ENCODE measurements at regions not wholly inside any gene's neighbourhood (a gene's known extent, or its start where the extent isn't known, plus 50 kb on each side); places are given as distances from the start of the nearest gene placed in this dataset.
A peak's percentile ranks its signal among the peaks of the same experiment; 100 is the strongest.
"Not testable (repeated sequence)": the region's sequence is repeated elsewhere in the genome, so short reads cannot be mapped to it uniquely, and the experiment has no call there.

DNA sequence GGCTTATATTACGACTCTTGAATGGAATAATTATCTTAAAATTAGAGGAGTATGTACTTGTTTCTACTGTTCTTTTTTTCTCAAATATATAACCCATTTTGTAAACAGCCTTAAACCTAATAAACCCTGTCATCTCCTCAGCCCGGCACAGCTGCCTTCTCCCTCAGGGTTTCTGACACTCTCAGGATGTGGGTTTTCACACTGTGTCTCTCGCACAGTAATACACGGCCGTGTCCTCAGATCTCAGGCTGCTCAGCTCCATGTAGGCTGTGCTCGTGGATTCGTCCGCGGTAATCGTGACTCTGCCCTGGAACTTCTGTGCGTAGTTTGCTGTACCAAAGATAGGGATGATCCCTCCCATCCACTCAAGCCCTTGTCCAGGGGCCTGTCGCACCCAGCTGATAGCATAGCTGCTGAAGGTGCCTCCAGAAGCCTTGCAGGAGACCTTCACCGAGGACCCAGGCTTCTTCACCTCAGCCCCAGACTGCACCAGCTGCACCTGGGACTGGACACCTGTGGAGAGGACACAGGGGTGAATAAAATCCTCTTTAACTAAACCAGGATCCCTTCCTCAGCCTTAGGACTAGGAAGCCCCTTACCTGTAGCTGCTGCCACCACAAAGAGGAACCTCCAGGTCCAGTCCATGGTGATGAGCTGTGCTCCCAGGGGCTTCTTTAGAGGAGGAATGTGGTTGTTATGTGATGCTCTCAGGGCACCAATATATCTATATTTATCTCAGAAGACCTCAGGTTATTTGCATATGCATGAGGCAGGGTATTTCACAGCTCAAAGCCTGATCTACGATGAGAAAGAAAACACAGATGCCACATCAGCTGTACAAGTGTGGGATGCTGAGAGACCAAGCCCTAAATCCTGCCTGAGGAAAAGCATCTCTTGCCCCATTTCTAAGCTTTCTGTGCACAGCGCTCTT lies 1235.8 kb downstream of the TMEM121 start:
- H3K4me1 ChIP-seq; DNase-seq (ENCODE audit: extremely low spot score in 2 of 2); H3K36me3 ChIP-seq; H3K27me3 ChIP-seq; H3K9me3 ChIP-seq; H3K4me3 ChIP-seq; H3K27ac ChIP-seq; intact Hi-C loops (cut with DNase I): not testable (repeated sequence)

DNA sequence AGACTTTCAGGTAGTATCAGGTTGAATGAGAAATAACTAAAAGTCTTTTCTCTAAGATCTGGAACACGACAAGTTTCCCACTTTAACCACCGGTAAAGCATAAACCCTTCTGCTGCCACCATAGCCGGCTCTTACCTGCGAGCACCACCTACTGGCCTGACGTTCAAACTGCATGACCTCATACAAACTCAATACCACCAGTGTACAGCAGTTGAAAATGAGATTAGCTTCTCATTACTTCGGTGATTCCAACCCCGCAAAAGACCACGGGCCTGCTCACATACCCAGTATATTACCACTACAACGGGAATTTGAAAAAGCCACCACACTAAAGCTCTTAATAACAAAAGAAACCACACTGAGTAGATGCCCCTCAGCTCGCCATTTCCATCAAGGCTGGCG lies 1238.6 kb downstream of the TMEM121 start:
- H3K4me3 ChIP-seq; H3K27ac ChIP-seq; H3K36me3 ChIP-seq; H3K9me3 ChIP-seq; H3K4me1 ChIP-seq; intact Hi-C loops (cut with DNase I); H3K27me3 ChIP-seq; DNase-seq (ENCODE audit: extremely low spot score in 2 of 2): not testable (repeated sequence)
- TF ChIP-seq, protein P1, sequence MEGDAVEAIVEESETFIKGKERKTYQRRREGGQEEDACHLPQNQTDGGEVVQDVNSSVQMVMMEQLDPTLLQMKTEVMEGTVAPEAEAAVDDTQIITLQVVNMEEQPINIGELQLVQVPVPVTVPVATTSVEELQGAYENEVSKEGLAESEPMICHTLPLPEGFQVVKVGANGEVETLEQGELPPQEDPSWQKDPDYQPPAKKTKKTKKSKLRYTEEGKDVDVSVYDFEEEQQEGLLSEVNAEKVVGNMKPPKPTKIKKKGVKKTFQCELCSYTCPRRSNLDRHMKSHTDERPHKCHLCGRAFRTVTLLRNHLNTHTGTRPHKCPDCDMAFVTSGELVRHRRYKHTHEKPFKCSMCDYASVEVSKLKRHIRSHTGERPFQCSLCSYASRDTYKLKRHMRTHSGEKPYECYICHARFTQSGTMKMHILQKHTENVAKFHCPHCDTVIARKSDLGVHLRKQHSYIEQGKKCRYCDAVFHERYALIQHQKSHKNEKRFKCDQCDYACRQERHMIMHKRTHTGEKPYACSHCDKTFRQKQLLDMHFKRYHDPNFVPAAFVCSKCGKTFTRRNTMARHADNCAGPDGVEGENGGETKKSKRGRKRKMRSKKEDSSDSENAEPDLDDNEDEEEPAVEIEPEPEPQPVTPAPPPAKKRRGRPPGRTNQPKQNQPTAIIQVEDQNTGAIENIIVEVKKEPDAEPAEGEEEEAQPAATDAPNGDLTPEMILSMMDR (IDR thresholded peaks at IDR 0.05): peak in 1 of 3 experiments; percentile 18

DNA sequence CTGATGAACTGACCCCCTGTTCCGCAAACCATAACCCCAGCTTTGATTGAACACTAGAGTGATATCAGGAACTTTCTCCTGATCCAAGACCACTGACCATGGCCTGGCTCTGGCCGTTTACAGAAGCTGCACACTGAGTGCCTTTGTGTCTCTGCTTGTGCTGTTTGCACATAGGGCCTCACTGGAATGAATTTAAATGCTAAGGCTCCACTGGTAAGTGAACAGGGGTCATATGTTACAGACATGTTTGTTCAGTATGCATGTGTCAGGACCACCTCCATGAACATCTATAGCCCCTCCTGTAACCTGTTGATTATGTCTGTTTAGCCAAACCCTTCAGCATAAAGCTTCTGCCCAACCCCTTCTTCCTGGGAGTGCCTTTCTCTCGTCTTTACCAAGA lies 1239.8 kb downstream of the TMEM121 start:
- no peak for TF ChIP-seq POLR2AphosphoS5 (IDR thresholded peaks at IDR 0.05; ENCODE audit: insufficient read depth in 1 of 2, low read depth in 1 of 2)
- TF ChIP-seq, protein P1 (IDR thresholded peaks at IDR 0.05): no peak
- no peak for TF ChIP-seq POLR2A (IDR thresholded peaks at IDR 0.05)
- H3K4me3 ChIP-seq: no peak overlapping the region
- H3K27ac ChIP-seq: no peak overlapping the region
- H3K27me3 ChIP-seq: no peaks in the 10 kb centered on the region
- intact Hi-C loops (cut with DNase I): no loop called here
- no peak for DNase-seq (ENCODE audit: extremely low spot score in 2 of 2)
- no peaks in the 10 kb centered on the region for H3K36me3 ChIP-seq
- H3K9me3 ChIP-seq: no peaks in the 10 kb centered on the region
- H3K4me1 ChIP-seq: no peaks in the 10 kb centered on the region

DNA sequence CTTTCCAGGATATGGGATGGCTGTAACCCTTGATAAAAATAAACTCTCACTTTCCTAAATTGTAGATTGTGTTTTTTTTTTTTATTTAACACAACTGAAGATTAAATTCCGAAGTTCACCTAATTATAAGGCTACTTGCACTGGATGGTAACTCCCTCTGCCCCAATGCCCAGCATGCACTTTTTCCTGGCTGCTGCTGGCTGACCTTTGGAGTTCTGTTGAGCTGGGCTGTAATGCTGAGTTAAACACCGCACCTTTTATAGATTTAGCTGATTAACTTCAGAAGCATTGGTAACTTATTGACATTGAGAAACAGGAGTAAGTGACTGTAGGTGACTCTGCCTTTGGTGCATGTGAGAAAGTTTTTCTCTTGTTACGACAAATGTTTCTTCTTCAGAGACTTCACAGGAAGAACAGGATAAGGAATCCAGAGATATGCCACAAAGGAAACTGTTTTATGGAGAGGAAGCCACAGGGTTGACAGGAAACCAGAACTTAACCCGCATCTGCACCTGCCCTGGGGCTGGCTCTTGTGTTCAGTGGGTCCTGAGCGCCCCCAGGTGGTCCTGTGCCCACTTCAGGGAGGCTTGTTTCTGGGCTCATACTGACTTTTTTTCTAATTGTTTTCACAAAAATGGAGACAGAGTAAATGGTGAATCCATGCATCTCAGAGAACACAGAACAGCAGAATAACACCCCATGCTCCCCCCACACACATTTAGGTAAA lies 1240.3 kb downstream of the TMEM121 start:
- H3K9me3 ChIP-seq; DNase-seq (ENCODE audit: extremely low spot score in 2 of 2); H3K4me1 ChIP-seq; H3K36me3 ChIP-seq; H3K27ac ChIP-seq; H3K4me3 ChIP-seq; H3K27me3 ChIP-seq; intact Hi-C loops (cut with DNase I): not testable (repeated sequence)

DNA sequence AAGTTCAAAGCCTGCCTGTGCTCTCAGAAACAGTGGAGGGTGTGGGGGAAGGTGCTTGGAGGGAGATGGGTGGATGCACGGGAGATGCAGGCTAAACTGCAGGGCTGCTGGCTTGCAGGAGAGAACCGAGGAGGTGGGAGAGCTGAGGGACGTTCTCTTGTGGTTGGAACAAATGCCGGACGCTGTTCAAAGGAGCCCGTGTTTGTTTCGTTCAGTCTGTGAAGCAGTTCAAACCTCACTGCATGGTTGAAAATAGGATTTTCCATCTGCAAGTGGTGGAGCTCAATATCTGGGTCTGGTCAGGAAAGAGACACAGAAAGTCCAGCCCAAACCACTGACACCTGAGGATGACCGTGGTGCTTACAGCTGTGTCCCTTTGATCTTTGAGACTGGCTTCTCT lies 1241.8 kb downstream of the TMEM121 start:
- H3K27me3 ChIP-seq; H3K27ac ChIP-seq; H3K4me1 ChIP-seq; intact Hi-C loops (cut with DNase I); DNase-seq (ENCODE audit: extremely low spot score in 2 of 2); H3K4me3 ChIP-seq; H3K9me3 ChIP-seq; H3K36me3 ChIP-seq: not testable (repeated sequence)

DNA sequence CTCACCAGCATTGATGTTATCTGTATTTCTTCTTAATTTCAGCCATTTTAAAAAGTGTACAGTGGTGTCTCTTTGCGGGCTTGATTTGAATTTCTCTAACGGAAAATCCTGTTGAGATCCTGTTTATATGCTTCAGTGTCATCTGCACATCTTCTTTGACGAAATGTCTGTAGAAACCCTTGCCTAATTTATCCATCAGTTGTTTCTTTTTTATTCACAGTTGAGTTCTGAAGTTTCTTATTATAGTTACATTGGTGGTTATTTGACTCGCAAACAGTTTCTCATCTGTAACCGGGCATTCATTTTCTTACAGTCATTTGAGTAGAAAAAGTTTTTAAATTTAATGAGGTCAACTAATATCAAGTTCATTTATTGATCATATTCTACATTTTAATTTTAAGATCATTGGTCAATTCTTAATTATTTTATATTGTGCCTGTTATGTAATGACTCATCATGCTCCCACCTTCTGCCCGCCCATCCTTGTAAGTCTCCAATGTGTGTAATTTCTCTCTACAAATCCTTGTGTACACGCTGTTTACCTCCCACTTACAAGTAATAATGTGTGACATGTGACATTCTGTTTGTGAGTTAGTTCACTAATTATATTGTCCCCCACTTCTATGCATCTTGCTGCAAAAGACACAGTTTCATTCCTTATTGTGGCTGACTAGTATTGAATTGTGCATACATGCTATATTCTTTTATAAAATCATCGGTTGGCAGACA lies 1242.8 kb downstream of the TMEM121 start:
- H3K27ac ChIP-seq; H3K27me3 ChIP-seq; H3K4me1 ChIP-seq; H3K4me3 ChIP-seq; H3K9me3 ChIP-seq; DNase-seq (ENCODE audit: extremely low spot score in 2 of 2); intact Hi-C loops (cut with DNase I); H3K36me3 ChIP-seq: not testable (repeated sequence)

DNA sequence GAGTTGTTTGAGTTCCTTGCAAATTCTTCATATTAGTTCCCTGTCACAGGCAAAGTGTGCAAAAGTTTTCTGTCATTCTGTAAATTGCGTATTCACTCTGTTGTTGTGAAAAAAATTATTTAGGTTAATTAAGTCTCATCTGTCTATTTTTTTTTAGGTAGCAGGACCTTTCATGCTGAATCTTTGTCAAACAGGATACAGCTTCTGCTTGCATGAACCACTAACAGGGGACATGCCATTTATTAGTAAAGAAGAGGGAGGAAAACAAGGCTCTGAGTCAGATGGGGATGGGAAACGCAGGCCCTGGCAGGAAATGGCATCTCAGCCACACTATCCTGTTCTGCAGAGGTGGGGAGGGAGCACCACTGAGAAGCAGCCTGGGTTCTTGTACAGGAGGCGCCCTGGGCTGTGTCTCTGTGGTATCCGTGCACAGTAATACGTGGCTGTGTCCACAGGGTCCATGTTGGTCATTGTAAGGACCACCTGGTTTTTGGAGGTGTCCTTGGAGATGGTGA lies 1243.8 kb downstream of the TMEM121 start:
- DNase-seq (ENCODE audit: extremely low spot score in 2 of 2); H3K9me3 ChIP-seq; H3K4me1 ChIP-seq; H3K4me3 ChIP-seq; H3K36me3 ChIP-seq; H3K27ac ChIP-seq; H3K27me3 ChIP-seq; intact Hi-C loops (cut with DNase I): not testable (repeated sequence)
